HepG2 (cell line): ENCODE measurements at regions not wholly inside any gene's neighbourhood (a gene's known extent, or its start where the extent isn't known, plus 50 kb on each side); places are given as distances from the start of the nearest gene placed in this dataset.
A peak's percentile ranks its signal among the peaks of the same experiment; 100 is the strongest.

Experiments
- CBFB ChIP-seq: sonication (generic); formaldehyde crosslinking; IDR thresholded peaks from 2 replicates; pipeline ENCODE4 v1.4.0; 2020; ENCODE audit warnings: missing genetic modification reagents
- ETV5 ChIP-seq: IDR thresholded peaks from 2 replicates; pipeline ENCODE4 v1.6.1; 2018; ENCODE audit warnings: missing biosample characterization, missing genetic modification reagents, inconsistent platforms, borderline replicate concordance
- HMG20B ChIP-seq: conservative IDR thresholded peaks from 2 replicates; pipeline ENCODE4 v1.6.1; 2016; ENCODE audit warnings: missing genetic modification reagents, missing compliant biosample characterization
- IKZF4 ChIP-seq: sonication (generic); formaldehyde crosslinking; IDR thresholded peaks from 2 replicates; pipeline ENCODE4 v1.5.1; 2020; ENCODE audit warnings: borderline replicate concordance, mild to moderate bottlenecking, low read depth, missing genetic modification reagents; ENCODE audit errors: not compliant biosample characterization
- IKZF5 ChIP-seq: IDR thresholded peaks from 2 replicates; pipeline ENCODE4 v1.6.1; 2018; ENCODE audit warnings: missing genetic modification reagents, mild to moderate bottlenecking, missing compliant biosample characterization
- LRRFIP1 ChIP-seq: sonication (generic); formaldehyde crosslinking; conservative IDR thresholded peaks from 2 replicates; pipeline ENCODE4 v1.4.0; 2020; ENCODE audit warnings: missing genetic modification reagents
- MTERF4 ChIP-seq: sonication (generic); formaldehyde crosslinking; IDR thresholded peaks from 2 replicates; pipeline ENCODE4 v1.8.0; 2023; ENCODE audit warnings: mild to moderate bottlenecking, missing genetic modification reagents
- NR2F2 ChIP-seq: IDR thresholded peaks from 2 replicates; pipeline ENCODE4 v1.6.1; 2012; ENCODE audit warnings: low read depth, inconsistent platforms, borderline replicate concordance
- POLR2G ChIP-seq: fragments of 200-400 bp; formaldehyde crosslinking; IDR thresholded peaks from 2 replicates; pipeline ENCODE4 v1.6.1; 2018; ENCODE audit warnings: mild to moderate bottlenecking, low read depth, low read length, moderate library complexity
- SP140L ChIP-seq: sonication (generic); formaldehyde crosslinking; IDR thresholded peaks from 2 replicates; pipeline ENCODE4 v1.4.0; 2020; ENCODE audit warnings: missing genetic modification reagents, borderline replicate concordance
- SSRP1 ChIP-seq: IDR thresholded peaks from 2 replicates; pipeline ENCODE4 v1.6.1; 2016; ENCODE audit warnings: control low read depth
- TFDP1 ChIP-seq: IDR thresholded peaks from 2 replicates; pipeline ENCODE4 v1.6.1; 2016; ENCODE audit warnings: missing compliant biosample characterization, missing genetic modification reagents, borderline replicate concordance
- ZIK1 ChIP-seq: sonication (generic); formaldehyde crosslinking; IDR thresholded peaks from 2 replicates; pipeline ENCODE4 v1.5.0; 2020; ENCODE audit warnings: mild to moderate bottlenecking, low read depth, missing genetic modification reagents, borderline replicate concordance
- ZNF160 ChIP-seq: sonication (generic); formaldehyde crosslinking; IDR thresholded peaks from 2 replicates; pipeline ENCODE4 v1.8.0; 2022; ENCODE audit warnings: mild to moderate bottlenecking, inconsistent platforms, missing genetic modification reagents
- ZNF251 ChIP-seq: sonication (generic); formaldehyde crosslinking; IDR thresholded peaks from 2 replicates; pipeline ENCODE4 v1.9.0; 2021; ENCODE audit warnings: mild to moderate bottlenecking, missing genetic modification reagents
- ZNF687 ChIP-seq: sonication (generic); formaldehyde crosslinking; IDR thresholded peaks from 2 replicates; pipeline ENCODE4 v1.5.1; 2020; ENCODE audit warnings: mild to moderate bottlenecking, missing genetic modification reagents, moderate library complexity
- ZNF784 ChIP-seq: sonication (generic); formaldehyde crosslinking; IDR thresholded peaks from 2 replicates; pipeline ENCODE4 v1.5.1; 2020; ENCODE audit warnings: missing genetic modification reagents, mild to moderate bottlenecking, borderline replicate concordance
- ZNF850 ChIP-seq: sonication (generic); formaldehyde crosslinking; conservative IDR thresholded peaks from 2 replicates; pipeline ENCODE4 v1.9.0; 2021; ENCODE audit warnings: mild to moderate bottlenecking, missing genetic modification reagents
- ZZZ3 ChIP-seq: sonication (generic); formaldehyde crosslinking; IDR thresholded peaks from 2 replicates; pipeline ENCODE4 v1.4.0; 2020; ENCODE audit warnings: missing genetic modification reagents, mild to moderate bottlenecking, borderline replicate concordance

- no peak for TF ChIP-seq ZNF687 (CRISPR knock-in tag)
- no peak for TF ChIP-seq ZZZ3 (CRISPR knock-in tag)
- peak; percentile 58; the same call in 1 of the 2 replicates for TF ChIP-seq IKZF5 (CRISPR knock-in tag)
- TF ChIP-seq LRRFIP1 (CRISPR knock-in tag): no peak
- TF ChIP-seq MTERF4 (CRISPR knock-in tag): no peak
- no peak for TF ChIP-seq ZIK1 (CRISPR knock-in tag)
- no peak for TF ChIP-seq ZNF850
- peak; percentile 35; the same call in 1 of the 2 replicates for TF ChIP-seq ETV5 (CRISPR knock-in tag)
- peak; percentile 84 for TF ChIP-seq SP140L
- TF ChIP-seq TFDP1: 0 out of 2 replicates have a peak, but pooled peaks have one; percentile 35
- peak; percentile 63; the same call in 1 of the 2 replicates for TF ChIP-seq ZNF784 (CRISPR knock-in tag)
- no peak for TF ChIP-seq ZNF251
- TF ChIP-seq POLR2G: no peak
- 0 out of 2 replicates have a peak, but pooled peaks have one; percentile 32 for TF ChIP-seq HMG20B (CRISPR knock-in tag)
- TF ChIP-seq SSRP1: no peak
- 0 out of 2 replicates have a peak, but pooled peaks have one; percentile 25 for TF ChIP-seq NR2F2
- TF ChIP-seq ZNF160 (CRISPR knock-in tag): no peak
- TF ChIP-seq IKZF4 (CRISPR knock-in tag): no peak
- TF ChIP-seq CBFB (CRISPR knock-in tag): peak; percentile 50; the same call in 1 of the 2 replicates
Measured at GRCh38 chr5:110346893-110347358, 379.5 kb downstream of the TMEM232 start (continued).
